ENCODE measurements at regions not wholly inside any gene's neighbourhood (a gene's known extent, or its start where the extent isn't known, plus 50 kb on each side); places are given as distances from the start of the nearest gene placed in this dataset.

DNA sequence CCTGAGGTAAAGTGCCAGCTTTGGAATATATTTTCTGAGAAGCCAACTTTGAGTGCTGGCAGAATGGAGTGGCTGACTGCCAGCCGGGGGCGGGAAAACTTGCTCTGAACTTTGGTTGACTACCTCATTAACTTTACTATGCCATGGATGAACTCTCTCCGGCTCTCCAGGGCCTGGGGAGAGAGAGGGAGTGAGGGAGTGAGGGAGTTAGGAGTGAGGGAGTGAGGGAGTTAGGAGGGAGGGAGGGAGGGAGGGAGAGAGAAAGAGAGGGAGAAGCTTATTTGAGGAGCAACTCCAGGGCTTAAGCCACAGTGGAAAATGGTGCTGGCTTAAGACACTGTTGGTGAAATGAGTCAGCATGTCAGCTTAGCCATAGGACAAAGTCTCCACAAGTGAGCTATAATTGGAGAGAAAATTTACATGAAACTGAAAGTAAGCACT, 280.9 kb upstream of the RPS6KA3 start:
- WGBS, 2 experiments (ENCODE audit: insufficient coverage in 1 of 2, insufficient read length in 1 of 2): 86% methylated on average over 2 of the region's 3 CpGs; no CpG with 5 or more reads in 1 of the 2 experiments
- peaks cover 10% of the 10 kb centered on the region for H3K4me1 Mint-ChIP-seq

DNA sequence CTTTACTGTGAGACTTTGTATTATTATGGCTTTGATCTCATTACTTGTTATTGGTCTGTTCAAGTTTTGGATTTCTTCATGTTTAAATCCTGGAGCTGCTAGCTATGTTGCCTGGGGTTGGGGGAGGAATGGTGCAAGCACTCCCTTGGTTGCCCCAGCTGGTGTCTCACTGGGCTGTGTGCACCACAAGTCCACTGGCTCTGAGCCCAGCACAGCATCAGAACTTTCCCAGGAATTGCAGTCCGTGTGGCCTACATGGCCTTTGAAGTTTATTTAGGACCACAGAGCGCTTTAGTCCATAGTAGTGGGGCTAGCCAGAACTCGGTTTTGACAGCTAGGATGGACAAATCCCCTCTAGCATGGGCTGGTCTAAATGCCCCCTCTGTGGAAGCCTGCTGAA, 278.8 kb upstream of the RPS6KA3 start:
- H3K27me3 Mint-ChIP-seq (ENCODE audit: insufficient read depth): peaks cover 8% of the 10 kb centered on the region
- Histone ChIP-seq H3K27ac (ENCODE audit: low read depth, low read length) (no peak overlapping the region), H3K4me1 (ENCODE audit: control insufficient read depth, insufficient read depth, low read length) (no peaks in the 10 kb centered on the region), H3K36me3 (ENCODE audit: control insufficient read depth, insufficient read depth, low read length) (no peaks in the 10 kb centered on the region), H3K9ac (ENCODE audit: extremely low read depth, low read length, poor library complexity, severe bottlenecking) (no peak overlapping the region), H3K9me3 (ENCODE audit: control insufficient read depth, low read length) (peaks cover 20% of the 10 kb centered on the region), H3K4me3 (ENCODE audit: low read length) (no peak overlapping the region), H3K27me3 (ENCODE audit: control insufficient read depth, insufficient read depth, low read length, poor library complexity, severe bottlenecking) (no peaks in the 10 kb centered on the region)
- no peak overlapping the region for H3K4me3 Mint-ChIP-seq
- H3K27ac Mint-ChIP-seq: no peak overlapping the region
- no peaks in the 10 kb centered on the region for H3K36me3 Mint-ChIP-seq (ENCODE audit: low read depth)
- H3K4me1 Mint-ChIP-seq: peaks cover 1% of the 10 kb centered on the region
- TF ChIP-seq, protein P1, sequence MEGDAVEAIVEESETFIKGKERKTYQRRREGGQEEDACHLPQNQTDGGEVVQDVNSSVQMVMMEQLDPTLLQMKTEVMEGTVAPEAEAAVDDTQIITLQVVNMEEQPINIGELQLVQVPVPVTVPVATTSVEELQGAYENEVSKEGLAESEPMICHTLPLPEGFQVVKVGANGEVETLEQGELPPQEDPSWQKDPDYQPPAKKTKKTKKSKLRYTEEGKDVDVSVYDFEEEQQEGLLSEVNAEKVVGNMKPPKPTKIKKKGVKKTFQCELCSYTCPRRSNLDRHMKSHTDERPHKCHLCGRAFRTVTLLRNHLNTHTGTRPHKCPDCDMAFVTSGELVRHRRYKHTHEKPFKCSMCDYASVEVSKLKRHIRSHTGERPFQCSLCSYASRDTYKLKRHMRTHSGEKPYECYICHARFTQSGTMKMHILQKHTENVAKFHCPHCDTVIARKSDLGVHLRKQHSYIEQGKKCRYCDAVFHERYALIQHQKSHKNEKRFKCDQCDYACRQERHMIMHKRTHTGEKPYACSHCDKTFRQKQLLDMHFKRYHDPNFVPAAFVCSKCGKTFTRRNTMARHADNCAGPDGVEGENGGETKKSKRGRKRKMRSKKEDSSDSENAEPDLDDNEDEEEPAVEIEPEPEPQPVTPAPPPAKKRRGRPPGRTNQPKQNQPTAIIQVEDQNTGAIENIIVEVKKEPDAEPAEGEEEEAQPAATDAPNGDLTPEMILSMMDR (conservative IDR thresholded peaks at IDR 0.05): no peak
- DNase-seq: no peak
- peaks cover 48% of the 10 kb centered on the region for H3K9me3 Mint-ChIP-seq
- WGBS, 2 experiments (ENCODE audit: insufficient coverage in 1 of 2, insufficient read length in 1 of 2): 86 to 89% methylated on average over 1 to 3 of the region's 3 CpGs

More for the DNA sequence above, 280.9 kb upstream of the RPS6KA3 start:
- Mint-ChIP-seq H3K27me3 (ENCODE audit: insufficient read depth) (peaks cover 8% of the 10 kb centered on the region), H3K36me3 (ENCODE audit: low read depth) (no peaks in the 10 kb centered on the region), H3K27ac (no peak overlapping the region), H3K9me3 (peaks cover 27% of the 10 kb centered on the region), H3K4me3 (no peak overlapping the region)
- Histone ChIP-seq H3K27me3 (ENCODE audit: control insufficient read depth, insufficient read depth, low read length, poor library complexity, severe bottlenecking) (no peaks in the 10 kb centered on the region), H3K9me3 (ENCODE audit: control insufficient read depth, low read length) (peaks cover 7% of the 10 kb centered on the region), H3K27ac (ENCODE audit: low read depth, low read length) (no peak overlapping the region), H3K4me3 (ENCODE audit: low read length) (no peak overlapping the region), H3K36me3 (ENCODE audit: control insufficient read depth, insufficient read depth, low read length) (no peaks in the 10 kb centered on the region), H3K9ac (ENCODE audit: extremely low read depth, low read length, poor library complexity, severe bottlenecking) (no peak overlapping the region), H3K4me1 (ENCODE audit: control insufficient read depth, insufficient read depth, low read length) (no peaks in the 10 kb centered on the region)
- TF ChIP-seq, protein P1 (conservative IDR thresholded peaks at IDR 0.05): no peak
- DNase-seq: no peak

DNA sequence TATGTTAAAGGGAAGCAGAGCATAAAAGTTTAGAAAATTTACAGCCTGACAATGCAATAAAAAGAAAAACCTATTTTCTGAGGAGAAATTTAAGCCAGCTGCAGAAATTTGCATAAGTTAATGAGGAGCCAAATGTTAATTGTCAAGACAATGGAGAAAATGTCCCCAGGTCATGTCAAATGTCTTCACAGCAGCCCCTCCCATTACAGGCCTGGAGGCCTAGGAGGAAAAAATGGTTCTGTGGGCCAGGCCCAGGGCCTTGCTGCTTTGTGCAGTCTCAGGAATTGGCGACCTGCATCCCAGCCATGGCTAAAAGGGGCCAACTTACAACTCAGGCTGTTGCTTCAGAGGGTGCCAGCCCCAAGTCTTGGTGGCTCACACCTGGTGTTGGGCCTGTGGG, 275.4 kb upstream of the RPS6KA3 start:
- Histone ChIP-seq H3K27me3 (ENCODE audit: control insufficient read depth, insufficient read depth, low read length, poor library complexity, severe bottlenecking) (no peaks in the 10 kb centered on the region), H3K9me3 (ENCODE audit: control insufficient read depth, low read length) (peaks cover 20% of the 10 kb centered on the region), H3K4me3 (ENCODE audit: low read length) (no peak overlapping the region), H3K4me1 (ENCODE audit: control insufficient read depth, insufficient read depth, low read length) (no peaks in the 10 kb centered on the region), H3K27ac (ENCODE audit: low read depth, low read length) (no peak overlapping the region), H3K36me3 (ENCODE audit: control insufficient read depth, insufficient read depth, low read length) (no peaks in the 10 kb centered on the region), H3K9ac (ENCODE audit: extremely low read depth, low read length, poor library complexity, severe bottlenecking) (no peak overlapping the region)
- Mint-ChIP-seq H3K4me3 (no peak overlapping the region), H3K36me3 (ENCODE audit: low read depth) (no peaks in the 10 kb centered on the region), H3K9me3 (peaks cover 51% of the 10 kb centered on the region), H3K27me3 (ENCODE audit: insufficient read depth) (peaks cover 6% of the 10 kb centered on the region), H3K4me1 (no peaks in the 10 kb centered on the region), H3K27ac (no peak overlapping the region)
- WGBS, 2 experiments (ENCODE audit: insufficient coverage in 1 of 2, insufficient read length in 1 of 2): 83% methylated on average over 1 of the region's 1 CpG; no CpG with 5 or more reads in 1 of the 2 experiments
- DNase-seq: no peak
- TF ChIP-seq, protein P1 (conservative IDR thresholded peaks at IDR 0.05): no peak
